Bronchial epithelial cell (primary cell): ENCODE measurements at regions not wholly inside any gene's neighbourhood (a gene's known extent, or its start where the extent isn't known, plus 50 kb on each side); places are given as distances from the start of the nearest gene placed in this dataset.

Experiments
- DNase-seq: peaks from one replicate; pipeline ENCODE4 v3.0.0-alpha.2; 2010; ENCODE audit warnings: low read depth
- FAIRE-seq: peaks from 2 replicates; lab custom pipeline; 2011; peaks lifted over from hg19 to GRCh38; lab: Jason Lieb, UNC
- H3K27me3 ChIP-seq: 2 replicates; pipeline ENCODE4 v1.5.1; 2011; ENCODE audit warnings: low read length; ENCODE audit not compliant: control insufficient read depth, insufficient read depth
- H3K36me3 ChIP-seq: 2 replicates; pipeline ENCODE4 v1.5.1; 2011; ENCODE audit warnings: low read length; ENCODE audit not compliant: control insufficient read depth, insufficient read depth
- H3K4me3 ChIP-seq: 2 replicates; pipeline ENCODE4 v1.5.1; 2011; ENCODE audit warnings: mild to moderate bottlenecking, low read depth, low read length, control low read depth
- TF ChIP-seq, protein P1 (sequence below): IDR thresholded peaks from 2 replicates; pipeline ENCODE4 v1.5.1; 2011; ENCODE audit warnings: mild to moderate bottlenecking, moderate library complexity, low read length, control low read depth, inconsistent platforms; ENCODE audit not compliant: insufficient read depth, severe bottlenecking

DNA sequence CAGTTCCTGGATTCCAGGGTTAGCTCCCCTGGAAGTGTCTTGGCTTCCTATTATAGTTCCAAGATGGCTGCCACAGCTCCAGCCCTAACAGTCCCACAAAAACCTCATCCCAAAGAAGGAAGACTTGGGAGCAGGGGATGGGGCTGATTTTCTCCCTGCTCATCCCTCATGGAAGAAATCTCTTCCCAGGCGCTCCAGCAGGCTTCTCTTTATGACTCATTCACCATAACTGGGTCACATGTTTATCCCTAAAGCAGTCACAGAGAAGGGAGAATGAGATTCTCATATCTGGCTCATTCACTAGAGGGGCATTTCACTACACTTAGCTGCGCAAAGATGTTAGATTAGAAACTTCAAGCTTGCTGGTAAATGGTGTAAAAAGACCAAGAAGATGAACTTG, 206.5 kb upstream of the IRX3 start:
- FAIRE-seq (no peak), DNase-seq (peak; percentile 4)
- H3K36me3 ChIP-seq = no peaks in the 10 kb centered on the region
- H3K27me3 ChIP-seq = no peaks in the 10 kb centered on the region
- TF ChIP-seq, protein P1, sequence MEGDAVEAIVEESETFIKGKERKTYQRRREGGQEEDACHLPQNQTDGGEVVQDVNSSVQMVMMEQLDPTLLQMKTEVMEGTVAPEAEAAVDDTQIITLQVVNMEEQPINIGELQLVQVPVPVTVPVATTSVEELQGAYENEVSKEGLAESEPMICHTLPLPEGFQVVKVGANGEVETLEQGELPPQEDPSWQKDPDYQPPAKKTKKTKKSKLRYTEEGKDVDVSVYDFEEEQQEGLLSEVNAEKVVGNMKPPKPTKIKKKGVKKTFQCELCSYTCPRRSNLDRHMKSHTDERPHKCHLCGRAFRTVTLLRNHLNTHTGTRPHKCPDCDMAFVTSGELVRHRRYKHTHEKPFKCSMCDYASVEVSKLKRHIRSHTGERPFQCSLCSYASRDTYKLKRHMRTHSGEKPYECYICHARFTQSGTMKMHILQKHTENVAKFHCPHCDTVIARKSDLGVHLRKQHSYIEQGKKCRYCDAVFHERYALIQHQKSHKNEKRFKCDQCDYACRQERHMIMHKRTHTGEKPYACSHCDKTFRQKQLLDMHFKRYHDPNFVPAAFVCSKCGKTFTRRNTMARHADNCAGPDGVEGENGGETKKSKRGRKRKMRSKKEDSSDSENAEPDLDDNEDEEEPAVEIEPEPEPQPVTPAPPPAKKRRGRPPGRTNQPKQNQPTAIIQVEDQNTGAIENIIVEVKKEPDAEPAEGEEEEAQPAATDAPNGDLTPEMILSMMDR = no peak
- H3K4me3 ChIP-seq = no peak overlapping the region

DNA sequence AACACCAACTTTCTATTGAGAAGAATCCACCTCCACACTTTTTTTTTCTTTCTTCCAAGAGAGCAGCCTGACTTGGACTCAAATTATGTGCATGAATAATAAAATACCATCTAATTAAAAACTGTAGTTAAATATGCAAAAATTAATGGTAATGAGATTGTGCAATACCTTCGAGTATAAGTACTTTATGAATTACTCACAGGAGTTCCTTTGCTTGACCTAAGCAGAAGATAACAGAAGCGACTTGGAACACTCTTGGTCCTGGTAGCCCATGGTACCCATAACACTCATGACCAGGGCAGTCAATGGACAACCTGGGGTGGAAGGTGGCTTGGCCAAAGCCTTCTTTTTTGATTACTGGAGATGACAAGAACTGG, 203.5 kb upstream of the IRX3 start:
- no peak for FAIRE-seq
- no peaks in the 10 kb centered on the region for H3K27me3 ChIP-seq
- no peaks in the 10 kb centered on the region for H3K36me3 ChIP-seq
- H3K4me3 ChIP-seq = no peak overlapping the region
- DNase-seq = no peak
- TF ChIP-seq, protein P1 = no peak

DNA sequence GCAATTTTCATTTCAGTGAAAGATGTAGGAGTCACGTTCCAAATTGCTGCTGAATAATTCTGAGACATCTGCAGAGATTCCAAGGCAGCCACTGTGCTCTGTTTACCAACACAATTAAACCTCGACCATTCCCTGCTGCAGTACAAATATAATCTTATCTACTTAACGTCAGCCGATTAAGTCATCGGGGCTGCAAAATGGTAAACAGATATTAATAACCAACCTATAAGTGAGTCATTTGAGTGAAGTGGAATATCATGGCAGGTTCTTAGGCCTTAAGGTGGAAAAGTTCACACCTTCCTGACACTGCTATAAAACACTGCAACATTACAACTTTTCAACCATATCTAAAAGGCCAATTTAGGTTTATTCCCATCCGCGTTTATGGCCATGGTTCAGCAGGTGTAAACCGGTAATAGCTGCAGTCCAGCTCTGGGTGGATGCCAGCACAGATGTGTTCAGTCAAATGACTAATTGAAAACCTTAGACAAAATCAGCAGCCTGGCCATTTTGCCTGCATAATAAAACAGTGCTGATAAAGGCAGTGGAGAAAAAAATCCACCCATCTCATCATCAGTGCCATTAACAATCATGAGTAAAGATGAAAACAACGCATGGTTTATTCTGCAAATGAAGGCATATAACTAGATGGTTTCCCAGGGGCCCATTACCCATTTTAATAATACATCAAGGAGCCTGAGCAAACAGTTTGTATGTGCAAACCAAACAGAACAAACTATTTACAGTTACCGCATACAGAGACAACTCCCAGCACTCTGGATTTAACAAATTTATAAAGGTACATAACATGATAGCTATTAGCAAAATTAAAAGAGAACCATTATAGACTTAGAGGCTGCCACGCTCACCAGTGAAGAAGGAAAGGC, 202.9 kb upstream of the IRX3 start:
- TF ChIP-seq, protein P1 = no peak
- FAIRE-seq (no peak), DNase-seq (peak; percentile 47)
- H3K4me3 ChIP-seq = no peak overlapping the region
- no peaks in the 10 kb centered on the region for H3K27me3 ChIP-seq
- no peaks in the 10 kb centered on the region for H3K36me3 ChIP-seq

DNA sequence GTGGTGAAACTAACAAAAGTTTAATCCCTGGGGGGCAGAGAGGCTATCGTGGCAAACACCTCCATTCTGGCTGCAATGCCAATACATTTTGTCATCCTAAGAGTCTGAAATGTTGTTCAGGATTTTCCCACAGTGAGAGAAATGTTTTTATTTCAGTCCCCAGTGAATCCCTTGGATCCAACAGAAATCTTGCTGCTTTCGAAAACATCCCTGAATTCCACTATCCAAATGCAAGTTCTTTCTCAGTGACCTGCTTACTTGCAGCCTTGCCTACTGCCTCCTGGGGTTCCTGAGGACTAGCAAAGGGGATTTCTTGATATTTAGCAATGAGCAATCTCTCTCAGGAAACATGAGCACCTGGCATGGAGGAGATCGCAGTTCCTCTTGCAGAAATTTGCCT, 202.1 kb upstream of the IRX3 start:
- H3K27me3 ChIP-seq = no peaks in the 10 kb centered on the region
- TF ChIP-seq, protein P1 = no peak
- FAIRE-seq = no peak

DNA sequence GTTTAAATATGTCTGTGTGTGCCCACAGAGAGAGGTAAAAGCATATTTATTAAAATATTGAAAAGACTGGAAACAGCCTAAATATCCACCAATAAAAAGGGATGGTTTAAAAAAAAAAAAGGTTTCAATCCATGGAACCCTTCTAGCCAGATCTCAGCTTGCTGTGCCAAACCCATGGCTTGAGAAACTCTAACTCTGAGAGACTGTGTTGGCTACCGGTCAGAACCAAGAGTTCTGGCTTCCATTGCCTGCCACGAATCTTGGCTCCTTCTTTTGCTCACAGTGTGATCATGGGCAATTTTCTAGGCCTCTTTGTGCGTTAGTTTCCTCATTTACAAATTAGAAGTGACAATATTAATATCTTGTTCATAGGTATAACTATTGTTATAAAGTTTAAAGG, 201.3 kb upstream of the IRX3 start:
- TF ChIP-seq, protein P1 = no peak
- H3K27me3 ChIP-seq = no peaks in the 10 kb centered on the region
- H3K36me3 ChIP-seq = no peaks in the 10 kb centered on the region
- FAIRE-seq (no peak), DNase-seq (no peak)
- no peak overlapping the region for H3K4me3 ChIP-seq

More for the DNA sequence above, 202.1 kb upstream of the IRX3 start:
- no peaks in the 10 kb centered on the region for H3K36me3 ChIP-seq
- DNase-seq = no peak
- H3K4me3 ChIP-seq = no peak overlapping the region

DNA sequence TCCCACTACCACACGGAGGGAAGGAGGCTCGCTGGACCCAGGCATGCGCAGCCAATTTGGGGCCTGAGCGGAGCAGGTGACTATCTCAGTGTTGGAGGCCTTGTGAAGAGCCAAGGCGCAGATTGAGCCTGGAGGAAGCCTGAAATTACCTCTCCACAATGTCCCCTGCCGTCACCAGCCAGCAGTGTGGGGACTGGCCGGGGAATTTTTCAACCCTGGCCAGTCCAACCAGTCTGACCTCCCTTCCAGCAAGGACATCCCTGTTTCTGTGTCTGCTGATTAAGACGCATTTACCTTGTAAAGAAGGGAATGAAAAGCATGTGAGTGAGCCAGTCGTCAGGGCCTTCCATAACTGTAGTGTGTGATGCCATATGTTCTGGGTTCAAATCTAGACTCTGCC, 198.1 kb upstream of the IRX3 start:
- Histone ChIP-seq H3K27me3 (no peaks in the 10 kb centered on the region), H3K4me3 (no peak overlapping the region), H3K36me3 (no peaks in the 10 kb centered on the region)
- no peak for DNase-seq
- TF ChIP-seq, protein P1 = no peak
- no peak for FAIRE-seq
